ENCODE measurements at regions not wholly inside any gene's neighbourhood (a gene's known extent, or its start where the extent isn't known, plus 50 kb on each side); places are given as distances from the start of the nearest gene placed in this dataset.

DNA sequence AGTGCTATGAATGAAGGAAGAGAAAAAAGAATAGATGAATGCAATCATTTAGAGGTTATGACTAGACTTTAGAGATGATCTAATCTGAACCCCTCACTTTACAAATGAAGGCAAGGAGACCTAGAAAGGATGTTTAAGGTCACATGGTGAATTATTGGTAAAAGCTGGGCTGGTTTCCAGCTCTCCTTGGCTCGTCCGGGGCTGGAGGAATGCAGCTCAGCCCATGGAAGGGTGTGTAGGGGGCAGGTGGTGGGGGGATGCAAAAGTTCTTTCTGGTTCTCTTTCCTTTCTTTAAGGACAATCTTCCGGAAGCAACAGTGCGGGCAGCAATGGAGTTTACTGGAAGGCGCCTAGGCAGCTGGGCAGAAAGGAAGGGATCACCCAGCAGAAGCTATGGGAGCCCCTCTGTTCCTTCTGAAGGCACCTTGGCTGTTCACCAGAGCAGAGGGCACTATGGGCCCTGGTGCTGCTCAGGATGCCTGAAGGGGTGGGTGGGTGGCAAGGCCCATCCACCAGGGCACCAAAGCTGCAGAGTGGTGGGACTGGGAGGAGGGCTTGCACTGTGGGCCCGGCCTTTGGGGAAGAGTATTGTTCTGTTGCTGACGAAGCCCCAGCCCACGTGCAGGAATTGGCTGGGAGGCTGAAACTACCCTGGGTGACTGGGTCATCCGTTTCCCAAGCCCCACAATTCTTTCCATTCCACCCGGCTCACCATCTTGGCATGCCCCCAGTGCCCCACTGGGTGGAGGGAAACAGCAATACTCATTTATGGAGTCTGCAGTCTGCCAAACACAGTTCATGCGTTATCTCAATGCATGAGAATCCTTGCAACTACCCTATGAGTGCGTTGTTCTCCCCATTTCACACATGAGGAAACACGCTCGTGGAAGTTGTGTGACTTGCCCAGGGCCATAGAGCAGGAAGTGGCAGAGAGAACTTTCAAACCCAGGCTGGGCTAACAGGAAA is 78.2 kb downstream of the IRF2BPL start:
- DNase-seq (ENCODE audit: low read depth in 4 of 4, low spot score in 1 of 4) = no peak

DNA sequence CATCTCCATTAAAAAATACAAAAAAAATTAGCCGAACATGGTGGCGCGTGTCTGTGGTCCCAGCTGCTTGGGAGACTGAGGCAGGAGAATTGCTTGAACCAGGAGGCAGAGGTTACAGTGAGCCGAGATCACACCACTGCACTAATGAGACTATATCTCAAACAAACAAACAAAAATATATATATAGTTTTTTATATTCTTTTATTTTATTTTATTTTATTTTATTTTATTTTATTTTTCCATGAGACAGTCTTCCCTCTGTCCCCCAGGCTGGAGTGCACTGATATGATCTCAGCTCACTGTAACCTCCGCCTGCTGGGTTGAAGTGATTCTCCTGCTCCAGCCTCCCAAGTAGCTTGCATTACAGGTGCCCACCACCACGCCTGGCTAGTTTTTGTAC is 79.5 kb downstream of the IRF2BPL start:
- no peak for DNase-seq (ENCODE audit: low read depth in 4 of 4, low spot score in 1 of 4)

DNA sequence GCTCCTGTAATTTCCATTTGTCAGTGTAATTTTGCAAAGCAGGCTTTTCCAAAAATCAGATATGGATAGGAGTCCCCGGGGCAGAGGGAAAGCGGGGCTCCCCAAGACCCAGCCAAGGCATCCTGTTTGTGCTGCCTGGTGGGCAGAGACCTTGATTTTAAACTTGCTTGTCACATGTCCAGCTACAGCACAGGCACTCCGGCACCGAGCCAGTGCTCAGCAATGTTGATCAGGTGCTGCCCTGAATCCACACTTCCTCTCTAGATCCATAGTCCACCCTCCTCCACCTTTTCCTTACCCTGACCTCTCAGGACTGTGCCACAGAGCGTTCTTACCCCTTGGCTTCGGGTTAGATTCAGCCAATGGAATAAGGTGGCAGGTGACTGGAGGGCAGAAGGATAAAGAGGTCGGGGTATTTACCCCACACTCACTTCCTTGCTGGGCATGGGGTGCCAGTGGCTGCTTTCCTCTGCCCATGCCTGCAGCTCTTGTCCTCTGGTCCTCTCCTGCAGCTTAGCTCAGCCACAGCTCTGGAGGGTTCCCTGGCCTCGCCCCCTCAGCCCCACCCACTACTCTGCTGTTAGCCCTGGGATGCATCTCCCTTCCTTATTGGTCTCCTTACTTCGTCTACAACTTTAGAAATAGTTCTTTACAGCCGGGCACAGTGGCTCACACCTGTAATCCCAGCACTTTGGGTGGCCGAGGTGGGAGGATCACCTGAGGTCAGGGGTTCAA is 80.1 kb downstream of the IRF2BPL start:
- DNase-seq (ENCODE audit: low read depth in 4 of 4, low spot score in 1 of 4) = no peak

DNA sequence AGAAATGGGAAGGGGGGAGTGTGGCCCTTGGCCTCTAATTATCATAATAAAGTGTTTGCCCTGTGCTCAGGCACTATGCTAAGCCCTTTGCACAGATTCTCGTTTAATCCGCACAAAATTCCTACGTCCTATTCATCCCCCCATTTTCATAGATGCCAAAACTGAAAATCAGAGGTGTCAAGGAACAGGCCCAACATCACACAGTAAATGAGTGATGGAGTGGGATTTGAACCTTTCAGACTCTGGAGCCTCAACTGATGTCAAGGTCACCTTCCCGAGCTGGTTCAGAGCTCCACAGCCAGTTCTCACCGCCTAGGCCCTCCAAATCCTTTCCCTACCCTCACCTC is 80.7 kb downstream of the IRF2BPL start:
- DNase-seq (ENCODE audit: low read depth in 4 of 4, low spot score in 1 of 4) = no peak

DNA sequence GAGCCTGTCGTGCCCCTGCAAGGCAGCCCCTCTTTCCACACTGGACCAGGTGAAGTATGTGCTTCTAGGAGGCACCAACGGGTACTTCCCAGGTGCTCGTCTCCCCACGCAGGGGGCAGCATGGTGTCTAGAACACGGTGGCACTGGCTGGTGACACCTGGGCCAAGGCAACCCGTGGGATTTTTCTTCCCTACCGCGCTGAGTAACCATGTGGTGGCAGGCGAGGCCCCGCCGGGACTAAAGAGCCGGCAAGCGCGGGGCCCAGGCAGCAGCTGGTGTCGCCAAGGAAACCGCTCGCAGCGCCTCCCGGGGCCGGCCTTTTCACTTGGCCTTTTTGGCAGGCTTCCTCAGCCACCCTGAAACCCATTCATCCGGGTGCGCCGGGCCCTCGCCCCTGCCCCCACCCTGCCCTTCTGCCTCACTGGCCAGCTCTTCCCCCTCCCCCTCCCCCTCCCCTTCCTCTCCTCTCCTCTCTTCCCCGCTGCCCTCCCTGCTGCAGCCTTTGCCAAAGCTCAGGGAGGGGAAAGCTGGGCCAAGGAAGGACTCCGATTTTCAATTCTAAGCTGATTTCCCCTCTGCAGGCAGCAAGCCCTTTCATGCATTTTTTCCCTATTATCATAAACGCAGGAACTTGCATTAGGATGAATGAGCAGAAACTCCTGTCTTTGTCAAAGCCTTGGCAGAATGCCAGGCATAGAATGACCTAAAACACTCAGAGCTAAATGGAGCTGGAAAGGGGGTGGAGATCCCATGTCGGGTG is 81.2 kb downstream of the IRF2BPL start:
- DNase-seq (ENCODE audit: low read depth in 4 of 4, low spot score in 1 of 4) = peak in 3 of 4 experiments; percentile 45 to 73 (median 65)

DNA sequence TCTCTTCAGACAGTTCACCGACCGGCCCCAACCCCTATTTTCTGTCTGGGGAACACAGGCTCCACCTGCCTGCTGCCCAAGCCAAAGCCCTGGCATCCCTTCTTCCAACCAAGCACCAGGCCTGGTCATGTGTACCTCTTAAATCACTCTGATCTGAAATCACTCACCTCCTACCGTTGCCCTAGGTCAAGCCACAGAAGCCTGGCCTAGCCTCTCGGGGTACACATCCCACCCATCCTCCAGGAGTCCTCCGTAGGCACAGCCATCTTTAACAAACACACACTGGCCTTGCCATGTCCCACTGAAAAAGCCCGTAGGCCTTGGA is 81.8 kb downstream of the IRF2BPL start:
- DNase-seq (ENCODE audit: low read depth in 4 of 4, low spot score in 1 of 4) = no peak

DNA sequence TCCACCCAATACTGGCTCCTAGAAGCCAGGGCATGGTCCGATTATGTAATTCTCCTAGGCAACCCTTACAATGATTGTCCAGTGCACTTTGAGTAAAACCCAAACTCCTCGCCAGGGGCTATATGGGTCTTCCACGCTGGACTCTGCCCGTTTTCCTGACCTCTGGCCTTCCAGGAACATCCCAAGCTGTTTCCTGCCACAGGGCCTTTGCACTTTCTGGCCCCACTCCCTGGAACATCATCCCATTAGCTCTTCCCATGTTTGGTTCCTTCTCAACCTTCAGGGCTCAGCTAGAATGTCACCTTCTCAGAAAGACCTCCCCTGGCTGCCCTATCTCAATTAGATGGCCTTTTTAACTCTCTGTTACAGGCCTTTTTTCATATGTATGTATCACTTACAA is 85.4 kb downstream of the IRF2BPL start:
- no peak for DNase-seq (ENCODE audit: low read depth in 4 of 4, low spot score in 1 of 4)

DNA sequence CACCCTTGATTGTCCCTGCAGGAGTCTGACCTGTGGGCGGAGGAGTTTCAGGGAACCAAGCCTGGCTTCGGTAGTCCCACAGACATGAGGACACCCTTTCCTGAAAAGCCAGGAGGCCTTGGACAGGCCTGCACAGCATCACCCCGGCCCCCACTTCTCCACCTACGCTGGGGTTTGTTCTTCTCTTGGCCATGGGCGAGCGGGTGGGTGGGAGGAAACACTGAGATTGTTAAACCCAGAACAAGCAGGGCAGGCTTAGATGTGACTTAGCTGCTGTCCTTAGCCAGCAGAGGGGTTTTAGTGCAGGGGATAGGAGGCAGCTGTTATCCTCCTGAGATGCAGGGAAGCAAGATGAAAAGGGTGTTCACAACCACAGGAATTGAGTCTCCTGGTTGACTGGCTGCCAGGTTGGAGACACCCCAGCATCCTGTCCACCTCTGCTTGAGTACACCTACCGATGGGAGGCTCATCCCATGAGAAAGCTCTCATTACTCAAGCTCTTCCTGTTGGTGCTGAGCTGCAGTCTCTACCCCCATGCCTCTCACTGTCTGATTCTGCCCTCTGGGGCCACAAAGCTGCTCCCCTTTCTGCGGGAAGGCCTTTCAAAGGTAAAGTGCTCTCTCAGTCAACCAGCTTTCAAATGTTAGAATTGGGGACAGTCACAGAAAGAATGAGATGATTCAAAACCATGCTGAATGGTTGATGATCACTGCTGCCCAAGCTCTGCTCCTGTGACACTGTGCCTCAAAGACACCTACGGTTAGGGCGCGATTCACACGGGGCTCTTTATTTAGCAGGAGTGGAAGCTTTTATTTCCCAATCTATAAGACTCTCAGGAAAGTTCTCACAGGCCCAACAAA is 86.3 kb downstream of the IRF2BPL start:
- no peak for DNase-seq (ENCODE audit: low read depth in 4 of 4, low spot score in 1 of 4)

DNA sequence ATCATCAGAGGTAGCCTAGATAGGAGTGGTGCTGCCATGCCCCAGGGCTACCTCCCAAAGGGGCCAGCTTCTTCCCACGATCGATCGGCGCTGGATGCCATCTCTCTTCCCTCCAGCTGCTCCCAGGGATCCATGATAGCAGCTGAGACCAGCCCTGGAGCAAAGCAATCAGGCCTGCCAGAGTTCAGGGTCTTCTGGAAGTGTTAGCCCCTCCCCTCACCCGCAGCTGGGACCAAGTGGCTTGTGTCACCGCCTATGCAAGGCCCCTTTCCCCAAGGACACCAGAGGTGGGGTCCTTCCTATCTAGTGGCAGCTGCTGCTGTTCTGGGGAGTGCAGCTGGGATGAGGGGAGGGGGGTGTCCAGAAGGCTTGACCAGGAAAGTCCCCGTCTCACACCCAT is 87.0 kb downstream of the IRF2BPL start:
- DNase-seq (ENCODE audit: low read depth in 4 of 4, low spot score in 1 of 4) = no peak

DNA sequence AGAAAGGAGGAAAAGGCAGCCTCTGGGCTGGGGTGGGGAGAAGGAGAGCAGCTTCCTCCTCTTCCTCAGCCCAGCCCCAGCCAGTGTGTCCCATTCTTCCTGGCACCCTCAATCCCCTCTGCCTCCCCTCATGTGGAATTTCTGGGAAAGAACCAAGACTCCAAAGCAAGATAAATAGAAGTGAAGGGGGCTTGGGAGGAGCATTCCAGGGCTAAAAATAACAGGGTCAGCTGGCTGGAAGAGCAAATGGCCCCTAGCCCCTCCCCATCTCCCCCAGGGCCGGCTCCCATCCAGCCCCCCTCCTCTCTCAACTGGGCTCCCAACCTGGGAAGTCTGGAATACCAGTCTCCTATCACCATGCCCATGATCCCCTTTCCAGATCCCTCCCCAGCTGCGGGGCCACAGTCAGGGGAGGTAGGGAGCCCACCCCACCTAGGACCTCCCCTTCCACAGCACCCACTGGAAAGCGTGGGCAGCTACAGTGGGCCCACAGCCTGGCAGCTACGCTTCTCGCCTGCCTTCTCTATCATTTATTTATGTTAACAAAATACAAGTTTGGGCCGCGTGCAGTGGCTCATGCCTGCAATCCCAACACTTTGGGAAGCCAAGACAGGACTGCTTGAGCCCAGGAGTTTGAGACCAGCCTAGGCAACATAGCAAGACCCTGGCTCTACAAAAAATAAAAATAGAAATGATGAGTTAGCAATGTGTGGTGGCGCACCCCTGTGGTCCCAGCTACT is 88.3 kb downstream of the IRF2BPL start:
- DNase-seq (ENCODE audit: low read depth in 4 of 4, low spot score in 1 of 4) = no peak

DNA sequence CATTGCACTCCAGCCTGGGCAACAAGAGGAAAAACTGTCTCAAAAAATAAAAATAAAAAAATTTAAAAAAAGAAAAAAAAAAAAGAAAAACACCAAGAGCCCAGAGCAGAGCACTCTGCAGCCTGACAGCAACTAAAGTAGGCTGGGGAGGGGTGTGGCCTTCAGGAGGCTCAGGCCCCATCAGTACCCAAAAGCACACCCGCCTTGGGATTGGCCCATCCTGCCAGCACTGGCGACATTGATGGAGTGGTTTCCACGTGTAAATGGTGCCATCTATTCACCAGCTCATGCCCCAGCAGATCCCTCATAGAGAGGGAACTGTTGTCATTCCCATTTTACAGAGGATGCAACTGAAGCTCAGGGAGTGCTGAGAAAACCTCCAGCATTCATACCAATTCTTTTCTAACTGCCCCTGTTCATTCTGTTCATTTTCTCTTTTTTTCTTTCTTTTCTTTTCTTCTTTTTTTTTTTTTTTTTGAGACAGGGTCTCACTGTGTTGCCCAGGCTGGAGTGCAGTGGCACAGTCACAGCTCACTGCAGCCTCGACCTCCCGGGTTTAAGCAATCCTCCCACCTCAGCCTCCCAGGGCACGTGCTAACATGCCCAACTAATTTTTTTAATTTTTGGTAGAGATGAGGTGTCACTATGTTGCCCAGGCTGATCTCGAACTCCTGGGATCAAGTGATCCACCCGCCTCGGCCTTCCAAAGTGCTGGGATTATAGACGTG is 89.3 kb downstream of the IRF2BPL start:
- DNase-seq (ENCODE audit: low read depth in 4 of 4, low spot score in 1 of 4) = no peak

DNA sequence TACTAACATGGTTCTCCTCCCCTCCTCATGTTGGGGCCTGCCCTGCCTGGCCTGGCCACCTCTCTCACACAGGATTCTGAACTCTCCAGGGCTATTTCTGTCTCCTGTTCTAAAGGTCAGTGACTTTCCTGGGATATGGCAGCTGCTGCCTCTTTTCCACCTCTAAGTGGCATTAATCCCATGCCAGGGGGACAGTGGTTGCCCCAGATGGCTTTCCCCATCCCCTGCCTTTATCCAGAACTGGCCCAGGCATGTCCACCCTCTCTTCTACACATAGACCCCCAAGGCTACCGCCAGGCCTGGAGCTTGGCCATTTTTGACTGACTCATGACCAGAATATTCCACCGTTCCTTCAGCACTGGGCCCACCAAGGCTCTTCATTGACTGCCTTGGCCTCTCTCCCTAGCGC is 90.4 kb downstream of the IRF2BPL start:
- no peak for DNase-seq (ENCODE audit: low read depth in 4 of 4, low spot score in 1 of 4)

DNA sequence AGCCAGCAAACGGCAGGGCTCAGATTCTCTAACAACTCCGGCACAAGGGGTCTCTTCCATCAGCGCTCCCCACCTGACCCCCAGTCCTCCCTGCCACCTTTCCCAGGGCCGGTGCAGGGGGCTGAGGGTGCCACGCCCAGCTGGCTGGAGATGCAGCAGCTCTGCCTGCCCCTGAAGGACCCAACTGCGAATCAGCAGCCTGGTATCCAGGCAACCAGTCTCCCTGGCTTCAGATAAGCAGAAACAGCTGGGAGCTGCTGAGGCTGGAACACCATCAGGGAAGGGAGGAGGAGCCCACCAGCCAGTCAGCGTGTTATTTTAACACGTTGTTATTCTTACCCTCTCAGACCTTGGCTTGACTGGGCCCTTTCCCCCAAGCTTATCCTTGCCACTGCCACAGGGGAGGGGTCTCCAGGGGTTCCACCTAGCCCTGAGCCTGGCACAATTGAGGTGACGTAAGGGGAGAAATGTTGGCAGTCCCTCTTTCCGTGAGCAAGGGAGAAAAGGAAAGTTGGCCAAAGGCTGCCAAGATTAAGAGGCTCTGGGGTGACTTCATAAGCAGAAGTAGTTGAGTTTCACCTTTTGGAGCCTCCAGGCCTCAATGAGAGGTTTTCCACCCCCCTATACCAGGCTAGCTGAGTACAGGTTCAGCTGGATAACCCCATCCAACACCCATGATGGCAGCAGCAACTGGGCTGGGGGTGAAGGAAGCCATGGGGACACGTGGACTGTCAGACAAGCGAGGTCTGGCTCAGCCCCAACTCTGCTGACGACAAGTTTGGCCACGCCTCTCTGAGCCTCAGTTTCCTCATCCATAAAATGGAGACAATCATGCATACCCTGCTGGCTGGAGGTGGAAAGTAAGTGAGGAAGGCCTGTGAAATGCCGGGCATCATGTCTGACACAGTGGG is 91.1 kb downstream of the IRF2BPL start:
- DNase-seq (ENCODE audit: low read depth in 4 of 4, low spot score in 1 of 4) = no peak

DNA sequence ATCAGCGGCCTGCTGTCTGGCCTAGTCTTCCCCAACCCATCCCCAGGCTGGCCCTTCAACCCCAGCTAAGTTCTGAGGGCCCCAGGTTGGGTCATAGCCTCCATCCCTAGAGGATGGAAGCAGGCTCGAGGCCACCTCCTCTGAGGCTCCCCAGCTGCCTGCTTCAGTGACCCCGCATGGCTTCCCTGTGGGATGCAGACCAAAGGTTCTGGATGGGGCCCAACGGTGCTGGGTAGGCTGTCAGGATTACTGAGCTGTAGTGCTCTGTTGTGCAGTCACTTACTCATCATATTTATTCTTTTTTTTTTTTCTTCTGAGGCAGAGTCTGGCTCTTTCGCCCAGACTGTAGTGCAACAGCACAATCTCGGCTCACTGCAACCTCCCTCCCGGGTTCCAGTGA is 92.0 kb downstream of the IRF2BPL start:
- no peak for DNase-seq (ENCODE audit: low read depth in 4 of 4, low spot score in 1 of 4)

DNA sequence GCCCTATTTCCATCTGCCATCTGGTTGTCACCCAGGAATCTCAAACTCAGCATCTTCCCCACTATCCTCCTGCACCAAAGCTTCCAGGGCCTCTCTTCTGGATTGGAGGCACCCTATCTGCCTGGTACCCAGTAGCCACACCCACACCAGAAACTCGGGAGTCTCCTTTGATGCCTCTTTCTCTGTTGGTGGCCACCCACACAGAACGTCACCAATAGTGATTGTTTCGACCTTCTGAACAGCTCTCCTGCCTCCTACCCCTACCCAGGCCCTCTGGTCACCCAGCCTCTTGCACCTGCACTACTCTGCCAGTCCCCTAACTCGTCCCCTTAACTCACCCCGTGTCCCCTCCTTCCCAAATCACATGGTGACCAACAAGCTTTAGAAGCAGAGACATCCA is 95.0 kb downstream of the IRF2BPL start:
- DNase-seq (ENCODE audit: low read depth in 4 of 4, low spot score in 1 of 4) = no peak

DNA sequence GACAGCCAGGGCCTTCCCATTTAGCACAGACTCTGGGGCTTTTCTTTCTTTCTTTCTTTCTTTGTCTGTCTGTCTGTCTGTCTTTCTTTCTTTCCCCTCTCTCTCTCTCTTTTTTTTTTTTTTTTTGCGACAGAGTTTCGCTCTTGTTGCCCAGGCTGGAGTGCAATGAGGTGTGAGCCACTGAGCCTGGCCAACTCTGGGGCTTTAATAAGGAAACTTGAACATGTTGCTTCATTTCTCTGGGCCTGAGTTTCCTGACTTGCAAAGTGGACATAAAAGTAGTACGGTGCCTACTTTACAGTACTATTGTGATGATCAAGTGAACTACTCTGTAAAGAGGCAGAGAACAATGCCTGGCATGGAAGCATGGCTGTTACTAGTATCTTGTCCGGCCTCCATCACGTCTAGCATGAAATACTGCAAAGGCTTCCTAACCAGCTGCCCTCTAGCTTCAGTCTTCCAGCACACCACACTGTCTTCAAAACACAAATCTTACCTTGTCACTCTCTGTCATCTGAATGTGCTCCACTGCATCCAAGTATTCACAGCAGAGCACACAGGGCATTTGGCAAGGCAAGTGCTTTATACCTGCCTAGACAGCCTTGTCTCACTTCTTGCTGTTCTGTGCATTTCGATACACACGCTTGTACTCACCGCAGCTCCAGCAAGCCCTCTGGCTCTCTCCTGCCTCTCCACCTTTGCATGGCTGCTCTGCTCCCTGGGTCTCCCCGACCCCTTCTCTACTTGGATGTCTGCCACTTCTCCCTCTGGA is 96.7 kb downstream of the IRF2BPL start:
- no peak for DNase-seq (ENCODE audit: low read depth in 4 of 4, low spot score in 1 of 4)

DNA sequence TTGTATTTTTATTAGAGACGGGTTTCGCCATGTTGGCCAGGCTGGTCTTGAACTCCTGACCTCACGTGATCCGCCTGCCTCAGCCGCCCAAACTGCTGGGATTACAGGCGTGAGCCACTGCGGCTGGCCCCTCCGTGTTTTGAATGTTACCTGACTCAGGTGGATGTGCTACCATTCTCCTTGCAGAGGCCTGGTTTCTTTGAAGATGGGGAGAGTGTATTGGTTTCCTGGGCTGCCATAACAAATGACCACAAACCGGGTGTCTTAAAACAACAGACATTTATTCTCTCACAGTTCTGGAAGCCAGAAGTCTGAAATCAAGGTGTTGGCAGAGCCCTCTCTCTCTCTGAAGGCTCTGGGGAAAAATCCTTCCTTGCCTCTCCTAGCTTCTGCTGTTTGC is 98.0 kb downstream of the IRF2BPL start:
- DNase-seq (ENCODE audit: low read depth in 4 of 4, low spot score in 1 of 4) = no peak

DNA sequence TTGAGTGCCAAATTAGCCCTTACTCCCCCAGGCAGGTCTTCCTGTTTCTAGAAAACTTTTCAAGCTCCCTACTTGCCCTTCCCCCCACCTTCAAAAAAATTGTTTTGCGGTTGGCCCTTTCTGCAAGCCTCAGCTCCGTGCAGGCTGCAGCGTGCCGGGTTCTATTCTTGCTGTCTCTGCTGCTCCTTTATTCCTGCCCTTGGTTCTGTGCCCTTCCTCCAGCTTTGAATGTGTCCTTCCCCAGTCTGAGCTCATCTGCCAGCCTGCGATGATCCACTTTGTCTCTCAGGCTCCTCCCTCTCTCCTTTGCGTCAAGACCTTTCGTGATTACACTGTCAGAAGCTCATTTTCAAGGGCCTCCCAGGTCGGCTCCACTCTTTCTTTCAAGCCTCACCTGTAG is 98.6 kb downstream of the IRF2BPL start:
- DNase-seq (ENCODE audit: low read depth in 4 of 4, low spot score in 1 of 4) = no peak

All from stimulated activated CD4-positive, alpha-beta T cell treated with anti-CD3 and anti-CD28 coated beads, Interleukin-1b, Interleukin-23, amount 100 ng/mL, for 24 hours (primary cell).